DLD1 (cell line): ENCODE measurements at regions not wholly inside any gene's neighbourhood (a gene's known extent, or its start where the extent isn't known, plus 50 kb on each side); places are given as distances from the start of the nearest gene placed in this dataset.

Source experiments
- in situ Hi-C: cut with HindIII; loops from 2 replicates; pipeline ENCODE4 v1.10.0; 2017; ENCODE audit warnings: low sequenced_read_pairs

DNA sequence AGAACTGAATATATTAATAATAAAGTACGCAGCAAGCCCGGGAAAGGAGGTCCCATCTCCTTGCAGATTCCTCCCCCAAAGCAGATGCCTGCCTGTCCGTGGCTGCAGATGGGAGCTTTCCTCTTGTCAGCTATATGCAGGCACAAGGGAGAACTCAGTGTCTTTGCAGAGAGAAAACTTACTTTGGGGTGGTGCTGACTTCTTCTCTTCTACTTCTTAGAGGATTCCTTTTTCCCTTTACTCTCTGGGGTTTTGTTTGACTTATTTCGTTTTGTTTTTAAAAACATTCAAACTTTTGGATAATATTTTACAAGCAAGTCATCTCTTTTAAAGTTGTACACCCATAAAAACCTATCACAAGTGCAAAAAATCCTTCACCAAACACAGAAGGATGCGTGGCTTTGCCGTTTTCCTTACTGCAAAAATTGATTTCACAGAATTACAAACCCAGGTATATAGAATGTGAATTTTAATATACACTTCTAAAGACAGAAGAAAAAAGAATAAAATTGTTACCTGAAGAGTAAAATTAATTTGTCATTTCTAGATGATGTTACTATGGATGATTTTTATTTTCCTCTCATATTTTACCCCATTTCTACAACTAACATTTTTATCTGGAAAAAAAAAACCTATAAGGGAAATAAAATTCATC, 65.3 kb upstream of the IGF1R start:
- in situ Hi-C loops: no loop called here

DNA sequence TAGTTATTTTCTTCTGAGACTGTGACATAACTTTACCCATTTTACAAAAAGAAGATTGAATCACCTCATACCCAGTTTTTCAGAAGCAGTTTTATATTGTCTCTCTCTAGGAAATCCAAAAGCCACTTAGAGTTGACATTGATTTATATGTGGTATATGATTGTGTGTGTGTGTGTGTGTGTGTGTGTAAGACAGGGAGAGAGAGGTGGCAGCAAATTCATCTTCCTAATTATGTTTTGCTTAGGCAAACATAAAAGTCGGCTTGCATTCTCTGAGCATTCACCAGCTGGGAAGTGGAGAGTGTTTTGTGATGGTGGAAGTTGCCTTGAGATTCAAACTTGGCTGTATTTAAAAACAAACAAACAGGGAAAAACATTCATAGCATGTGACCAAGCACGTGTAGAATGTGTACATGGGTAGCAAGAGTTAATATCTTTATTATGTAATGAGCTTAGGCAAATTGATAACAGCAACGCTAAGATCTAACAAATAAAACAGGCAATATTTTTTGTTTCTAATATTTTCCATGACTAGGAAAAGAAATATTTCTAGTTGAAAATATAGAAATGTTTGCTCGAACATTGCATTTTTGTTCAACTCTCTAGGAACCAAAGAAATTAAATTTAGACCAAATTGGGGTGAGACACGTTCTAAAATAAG, 64.4 kb upstream of the IGF1R start:
- in situ Hi-C loops: no loop called here

DNA sequence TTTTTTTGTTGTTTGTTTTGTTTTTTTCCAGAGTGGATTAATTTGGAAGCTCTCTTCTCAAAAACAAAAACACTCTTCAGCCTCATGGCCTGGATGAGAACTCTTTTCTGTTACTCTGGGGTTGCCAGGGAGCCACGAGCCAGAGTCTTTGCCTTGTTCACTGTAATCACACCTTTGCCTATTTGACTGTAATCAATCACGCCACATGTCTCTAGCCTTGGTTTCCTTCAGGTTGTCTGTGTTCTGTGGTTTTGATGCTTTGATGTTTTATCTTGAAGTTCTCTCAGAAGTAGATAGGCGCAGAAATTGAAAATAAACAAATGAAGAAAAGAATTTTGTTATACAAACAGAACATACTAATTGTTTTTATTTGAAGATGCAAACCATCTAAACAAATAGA, 62.3 kb upstream of the IGF1R start:
- in situ Hi-C loops: no loop called here

DNA sequence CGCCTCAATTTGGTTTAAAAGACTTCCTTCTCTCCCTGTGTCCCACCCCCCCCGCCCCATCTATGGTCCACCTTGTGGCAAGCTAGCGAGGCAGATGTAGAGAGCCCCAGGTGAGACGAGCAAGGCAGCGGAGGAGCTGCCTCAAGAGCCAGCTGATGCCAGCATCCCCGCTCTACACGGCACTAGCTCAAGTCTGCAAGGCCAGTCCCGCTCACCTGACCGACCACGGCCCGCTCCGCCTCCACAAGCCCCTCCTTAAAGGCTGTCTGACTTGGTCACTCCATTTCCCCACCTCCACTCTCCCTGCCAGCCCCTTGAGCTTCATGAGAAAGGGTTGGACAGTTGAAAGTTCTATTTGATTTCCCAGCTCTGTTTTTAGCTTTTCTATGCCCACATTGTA, 56.2 kb upstream of the IGF1R start:
- in situ Hi-C loops: no loop called here

- in situ Hi-C loops: no loop called here
Observed at GRCh38 chr15:98596131-98596530, 52.2 kb upstream of the IGF1R start.

- in situ Hi-C loops: no loop called here
Observed at GRCh38 chr15:98596885-98597392, 51.4 kb upstream of the IGF1R start.

- in situ Hi-C loops: no loop called here
Observed at GRCh38 chr15:98597666-98598065, 50.7 kb upstream of the IGF1R start.
